OCI-LY1 (cell line): ENCODE measurements at regions not wholly inside any gene's neighbourhood (a gene's known extent, or its start where the extent isn't known, plus 50 kb on each side); places are given as distances from the start of the nearest gene placed in this dataset.

Experiments used
- H2AFZ ChIP-seq: fragments of 200-600 bp; sonication (generic), shearing (Covaris generic); 2 replicates; pipeline ENCODE4 v1.6.0; 2014; ENCODE audit warnings: antibody characterized with exemption, mild to moderate bottlenecking, low read length
- H3F3A ChIP-seq: fragments of 200-600 bp; sonication (generic), shearing (Covaris generic); 2 replicates; pipeline ENCODE4 v1.6.0; 2014; ENCODE audit warnings: mild to moderate bottlenecking, antibody characterized with exemption, low read length, moderate library complexity; ENCODE audit not compliant: insufficient read depth
- H3K27ac ChIP-seq: fragments of 200-600 bp; sonication (generic); 2 replicates; pipeline ENCODE4 v1.5.1; 2014; ENCODE audit warnings: low read length, mixed run types, mild to moderate bottlenecking, low read depth; ENCODE audit not compliant: poor library complexity, severe bottlenecking
- H3K27me3 ChIP-seq: fragments of 200-600 bp; sonication (generic); 2 replicates; pipeline ENCODE4 v1.6.0; 2014; ENCODE audit warnings: antibody characterized with exemption, mild to moderate bottlenecking, low read length, moderate library complexity; ENCODE audit not compliant: insufficient read depth
- H3K36me3 ChIP-seq: fragments of 200-600 bp; sonication (generic); 2 replicates; pipeline ENCODE4 v1.6.1; 2014; ENCODE audit warnings: mild to moderate bottlenecking, antibody characterized with exemption, low read length, moderate library complexity, mixed read lengths; ENCODE audit not compliant: insufficient read depth
- H3K4me1 ChIP-seq: fragments of 200-600 bp; sonication (generic); 2 replicates; pipeline ENCODE4 v1.5.1; 2014; ENCODE audit warnings: mild to moderate bottlenecking, low read length, moderate library complexity; ENCODE audit not compliant: insufficient read depth, severe bottlenecking
- H3K4me2 ChIP-seq: fragments of 200-600 bp; sonication (generic), shearing (Covaris generic); 2 replicates; pipeline ENCODE4 v1.6.1; 2014; ENCODE audit warnings: low read length
- H3K4me3 ChIP-seq: fragments of 200-600 bp; sonication (generic); 2 replicates; pipeline ENCODE4 v1.5.1; 2014; ENCODE audit warnings: low read length, low read depth, mild to moderate bottlenecking, mixed read lengths; ENCODE audit not compliant: poor library complexity, severe bottlenecking
- H3K79me2 ChIP-seq: fragments of 200-600 bp; shearing (Covaris generic); 2 replicates; pipeline ENCODE4 v1.6.1; 2016; ENCODE audit warnings: mixed run types, low read length, mixed read lengths; ENCODE audit not compliant: insufficient read depth
- H3K9ac ChIP-seq: fragments of 200-600 bp; sonication (generic), shearing (Covaris generic); 2 replicates; pipeline ENCODE4 v1.6.1; 2014; ENCODE audit warnings: mild to moderate bottlenecking, low read length, mixed read lengths
- H3K9me2 ChIP-seq: fragments of 200-600 bp; sonication (generic), shearing (Covaris generic); 2 replicates; pipeline ENCODE4 v1.6.1; 2014; ENCODE audit warnings: low read depth, mild to moderate bottlenecking, low read length, mixed read lengths
- H3K9me3 ChIP-seq: fragments of 200-600 bp; shearing (Covaris generic); 2 replicates; pipeline ENCODE4 v1.6.1; 2014; ENCODE audit warnings: low read length, mixed read lengths
- H4K20me1 ChIP-seq: fragments of 200-600 bp; sonication (generic), shearing (Covaris generic); 2 replicates; pipeline ENCODE4 v1.6.0; 2016; ENCODE audit warnings: mild to moderate bottlenecking, low read length; ENCODE audit not compliant: insufficient read depth
- CTCF ChIP-seq: fragments of 200-600 bp; sonication (generic), shearing (Covaris generic); IDR thresholded peaks from 2 replicates; pipeline ENCODE4 v1.5.1; 2017; ENCODE audit warnings: mild to moderate bottlenecking, antibody characterized with exemption, low read length, moderate library complexity, mixed read lengths
- EZH2 ChIP-seq: fragments of 200-600 bp; sonication (generic), shearing (Covaris generic); IDR thresholded peaks from 2 replicates; pipeline ENCODE4 v1.8.0; 2017; ENCODE audit warnings: borderline replicate concordance, mixed run types, mild to moderate bottlenecking, antibody characterized with exemption, low read length, moderate library complexity, mixed read lengths

- no peaks in the 10 kb centered on the region for H3K9me2 ChIP-seq
- no peaks in the 10 kb centered on the region for H3K27me3 ChIP-seq
- H3K4me1 ChIP-seq: no peaks in the 10 kb centered on the region
- H3K27ac ChIP-seq: no peak overlapping the region
- H3K4me3 ChIP-seq: no peak overlapping the region
- H3F3A ChIP-seq: no peaks in the 10 kb centered on the region
- no peak overlapping the region for H2AFZ ChIP-seq
- no peak overlapping the region for H3K4me2 ChIP-seq
- no peak overlapping the region for H3K9ac ChIP-seq
- H3K79me2 ChIP-seq: no peaks in the 10 kb centered on the region
- no peaks in the 10 kb centered on the region for H4K20me1 ChIP-seq
- TF ChIP-seq EZH2 (no peak), CTCF (no peak)
- no peaks in the 10 kb centered on the region for H3K36me3 ChIP-seq
- no peaks in the 10 kb centered on the region for H3K9me3 ChIP-seq
Measured at GRCh38 chr3:115280506-115280905, 133.4 kb upstream of the ZBTB20 start.

- Histone ChIP-seq H3K9me3 (no peaks in the 10 kb centered on the region), H3K27ac (no peak overlapping the region), H3K36me3 (no peaks in the 10 kb centered on the region), H4K20me1 (no peaks in the 10 kb centered on the region), H3K27me3 (no peaks in the 10 kb centered on the region), H3K4me2 (no peak overlapping the region), H3K4me3 (no peak overlapping the region), H3K4me1 (no peaks in the 10 kb centered on the region), H3K79me2 (no peaks in the 10 kb centered on the region), H3K9ac (no peak overlapping the region), H3F3A (no peaks in the 10 kb centered on the region), H2AFZ (no peak overlapping the region), H3K9me2 (no peaks in the 10 kb centered on the region)
- no peak for TF ChIP-seq CTCF
- TF ChIP-seq EZH2: no peak
Measured at GRCh38 chr3:115281697-115282675, 134.9 kb upstream of the ZBTB20 start.

GRCh38 chr3:115284980-115285379, 137.9 kb upstream of the ZBTB20 start:
- H3K4me2 ChIP-seq: no peak overlapping the region
- no peak overlapping the region for H3K4me3 ChIP-seq

More at GRCh38 chr3:115284980-115285379, 137.9 kb upstream of the ZBTB20 start:
- H3K9me3 ChIP-seq: no peaks in the 10 kb centered on the region
- H3F3A ChIP-seq: no peaks in the 10 kb centered on the region
- TF ChIP-seq CTCF: no peak
- no peak for TF ChIP-seq EZH2
- H3K27ac ChIP-seq: no peak overlapping the region
- H3K4me1 ChIP-seq: no peaks in the 10 kb centered on the region
- no peak overlapping the region for H3K9ac ChIP-seq
- no peaks in the 10 kb centered on the region for H3K27me3 ChIP-seq
- no peaks in the 10 kb centered on the region for H3K36me3 ChIP-seq
- H3K79me2 ChIP-seq: no peaks in the 10 kb centered on the region
- no peaks in the 10 kb centered on the region for H4K20me1 ChIP-seq
- H2AFZ ChIP-seq: no peak overlapping the region
- H3K9me2 ChIP-seq: no peaks in the 10 kb centered on the region
